ENCODE measurements at regions not wholly inside any gene's neighbourhood (a gene's known extent, or its start where the extent isn't known, plus 50 kb on each side); places are given as distances from the start of the nearest gene placed in this dataset.
A peak's percentile ranks its signal among the peaks of the same experiment; 100 is the strongest.

GRCh38 chr3:178320456-178321351 lies 215.5 kb upstream of the KCNMB2 start:
- ATAC-seq (peak; percentile 95), DNase-seq (peak in 3 of 4 donors; percentile 30 to 65 (median 41))
- no peaks in the 10 kb centered on the region for H3K9me3 ChIP-seq
- H3K27me3 ChIP-seq: no peaks in the 10 kb centered on the region
- H3K36me3 ChIP-seq: no peaks in the 10 kb centered on the region
- TF ChIP-seq CTCF (IDR thresholded peaks at IDR 0.05): no peak
- intact Hi-C loops (cut with DNase I): no loop called here
- no peak overlapping the region for H3K4me3 ChIP-seq
- H3K27ac ChIP-seq: no peak overlapping the region
- no peaks in the 10 kb centered on the region for H3K4me1 ChIP-seq

DNA sequence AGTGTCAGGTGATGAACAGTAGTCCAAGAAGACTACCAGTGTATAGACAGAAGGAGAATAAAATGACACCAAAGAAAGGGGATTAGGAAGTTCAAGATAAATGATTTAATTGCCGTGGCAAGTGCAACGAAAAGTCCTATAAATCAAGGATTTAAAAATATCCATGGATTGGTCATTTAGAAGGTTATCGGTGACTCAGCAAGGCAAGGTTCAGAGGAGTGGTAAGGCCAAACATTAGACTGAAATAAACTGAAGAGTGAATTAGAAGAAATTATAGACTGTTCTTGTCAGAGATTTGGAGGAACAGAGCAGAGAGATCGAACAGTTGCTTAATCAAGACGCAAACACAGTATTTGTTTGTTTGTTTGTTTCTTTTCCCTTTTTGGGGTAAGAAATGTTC lies 211.9 kb upstream of the KCNMB2 start:
- no peaks in the 10 kb centered on the region for H3K9me3 ChIP-seq
- no peaks in the 10 kb centered on the region for H3K4me1 ChIP-seq
- H3K4me3 ChIP-seq: no peak overlapping the region
- intact Hi-C loops (cut with DNase I): no loop called here
- ATAC-seq: no peak
- no peaks in the 10 kb centered on the region for H3K27me3 ChIP-seq
- TF ChIP-seq CTCF (IDR thresholded peaks at IDR 0.05): no peak
- H3K36me3 ChIP-seq: no peaks in the 10 kb centered on the region
- DNase-seq: no peak
- no peak overlapping the region for H3K27ac ChIP-seq

GRCh38 chr3:178325330-178325729 lies 210.9 kb upstream of the KCNMB2 start:
- ATAC-seq (peak; percentile 64), DNase-seq (peak in 1 of 4 donors; percentile 35)
- H3K27ac ChIP-seq: no peak overlapping the region
- intact Hi-C loops (cut with DNase I): no loop called here
- TF ChIP-seq CTCF (IDR thresholded peaks at IDR 0.05): peak; percentile 23 to 30
- H3K27me3 ChIP-seq: no peaks in the 10 kb centered on the region
- H3K4me3 ChIP-seq: no peak overlapping the region
- H3K36me3 ChIP-seq: no peaks in the 10 kb centered on the region
- H3K9me3 ChIP-seq: no peaks in the 10 kb centered on the region
- H3K4me1 ChIP-seq: no peaks in the 10 kb centered on the region

DNA sequence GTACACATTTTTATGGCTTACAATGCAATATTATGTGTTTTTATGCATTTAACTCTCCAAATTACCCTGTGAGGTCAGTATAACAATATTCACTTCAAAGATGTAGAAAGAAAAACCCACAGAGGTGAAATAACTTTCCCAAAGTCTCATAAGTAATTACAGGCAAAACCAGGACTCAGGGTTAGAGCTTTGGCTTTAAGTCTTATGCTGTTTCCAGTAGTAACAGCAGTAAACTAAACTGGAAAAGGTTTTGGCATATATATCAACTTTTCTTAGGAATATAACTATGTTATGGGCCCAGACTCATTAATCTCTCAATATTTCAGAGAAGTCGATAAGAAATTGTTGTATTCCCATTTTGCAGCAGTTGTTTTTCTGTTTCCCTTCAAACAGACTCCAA lies 206.3 kb upstream of the KCNMB2 start:
- no peak for ATAC-seq
- intact Hi-C loops (cut with DNase I): no loop called here
- no peaks in the 10 kb centered on the region for H3K27me3 ChIP-seq
- no peak for DNase-seq
- H3K4me3 ChIP-seq: no peak overlapping the region
- no peaks in the 10 kb centered on the region for H3K9me3 ChIP-seq
- TF ChIP-seq CTCF (IDR thresholded peaks at IDR 0.05): no peak
- no peaks in the 10 kb centered on the region for H3K36me3 ChIP-seq
- no peak overlapping the region for H3K27ac ChIP-seq
- H3K4me1 ChIP-seq: no peaks in the 10 kb centered on the region

DNA sequence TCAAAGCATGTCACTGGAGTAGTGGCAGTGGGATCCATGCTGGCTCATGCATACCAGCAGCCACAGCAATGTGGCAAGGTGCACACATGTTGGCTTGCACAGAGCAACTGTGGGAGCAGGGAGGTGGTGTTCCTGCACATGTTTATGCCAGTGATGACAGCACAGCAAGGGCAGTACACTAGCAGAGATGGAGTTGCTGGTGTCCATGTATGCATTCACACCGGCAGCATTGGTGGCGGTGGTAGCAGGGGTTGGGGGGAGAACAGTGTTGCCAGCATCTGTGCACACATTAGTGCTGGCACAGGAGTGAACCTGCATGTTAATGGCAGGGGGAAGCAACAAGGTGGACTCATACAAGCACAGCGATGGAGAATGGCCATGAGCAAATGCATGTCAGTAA lies 202.0 kb upstream of the KCNMB2 start:
- no peak for ATAC-seq

More for the DNA sequence above, 202.0 kb upstream of the KCNMB2 start:
- H3K27me3 ChIP-seq: no peaks in the 10 kb centered on the region
- peak in 1 of 4 donors; percentile 18 for DNase-seq
- H3K4me3 ChIP-seq: no peak overlapping the region
- no peaks in the 10 kb centered on the region for H3K4me1 ChIP-seq
- no peak overlapping the region for H3K27ac ChIP-seq
- intact Hi-C loops (cut with DNase I): no loop called here
- no peaks in the 10 kb centered on the region for H3K9me3 ChIP-seq
- H3K36me3 ChIP-seq: no peaks in the 10 kb centered on the region
- no peak for TF ChIP-seq CTCF (IDR thresholded peaks at IDR 0.05)
